K562 (cell line): ENCODE measurements at regions not wholly inside any gene's neighbourhood (a gene's known extent, or its start where the extent isn't known, plus 50 kb on each side); places are given as distances from the start of the nearest gene placed in this dataset.

Experiments
- CREB1 ChIP-seq, 2 experiments: sonication (generic) in 1 of 2; formaldehyde crosslinking in 1 of 2; IDR thresholded peaks; 2 replicates each; pipeline versions ENCODE4 v1.6.1 to v1.8.0; 2012 to 2022; ENCODE audit warnings: inconsistent platforms in 1 of 2, mild to moderate bottlenecking in 1 of 2, missing genetic modification reagents in 1 of 2, moderate library complexity in 1 of 2
- CTCF ChIP-seq, 3 experiments: IDR thresholded peaks in 2 of 3; conservative IDR thresholded peaks in 1 of 3; 2 replicates each; pipeline ENCODE4 v1.5.1; 2011 to 2012; ENCODE audit warnings: low read length in 3 of 3, mild to moderate bottlenecking in 3 of 3, control low read depth in 2 of 3, improper control_type of control experiment in 1 of 3, inconsistent platforms in 1 of 3, low read depth in 1 of 3, mixed read lengths in 1 of 3, moderate library complexity in 1 of 3; ENCODE audit not compliant: insufficient read depth in 2 of 3
- ELF2 ChIP-seq: fragments of 250-450 bp; sonication (Bioruptor Pico); IDR thresholded peaks from 2 replicates; pipeline ENCODE4 v1.5.0; 2021; ENCODE audit warnings: mild to moderate bottlenecking
- GABPB1 ChIP-seq: sonication (generic); formaldehyde crosslinking; IDR thresholded peaks from 2 replicates; pipeline ENCODE4 v1.8.0; 2022; ENCODE audit warnings: mild to moderate bottlenecking, missing genetic modification reagents
- HMGN3 ChIP-seq: IDR thresholded peaks from 2 replicates; pipeline ENCODE4 v1.6.1; 2011; ENCODE audit warnings: borderline replicate concordance, low read depth, mild to moderate bottlenecking, mixed read lengths, low read length; ENCODE audit not compliant: insufficient read length; ENCODE audit errors: extremely low read depth
- NFYB ChIP-seq: IDR thresholded peaks from 2 replicates; pipeline ENCODE4 v1.6.1; 2011; ENCODE audit warnings: mild to moderate bottlenecking, moderate library complexity; ENCODE audit not compliant: insufficient read length; ENCODE audit errors: extremely low read depth
- PTTG1 ChIP-seq: fragments of 450-650 bp; IDR thresholded peaks from 2 replicates; pipeline ENCODE4 v1.6.1; 2016; ENCODE audit warnings: low read depth, mild to moderate bottlenecking, missing genetic modification characterization, missing compliant biosample characterization
- RAD21 ChIP-seq, 2 experiments: fragments of 250-450 bp in 1 of 2; fragments of 450-650 bp in 1 of 2; sonication (Bioruptor Pico) in 1 of 2; formaldehyde crosslinking in 1 of 2; IDR thresholded peaks in 1 of 2; conservative IDR thresholded peaks in 1 of 2; 2 replicates each; pipeline versions ENCODE4 v1.4.0 to v1.8.0; 2020 to 2022; ENCODE audit warnings: mild to moderate bottlenecking in 2 of 2, moderate library complexity in 1 of 2
- RBBP5 ChIP-seq: fragments of 200-600 bp; sonication (generic); IDR thresholded peaks from 2 replicates; pipeline ENCODE4 v1.6.1; 2012; ENCODE audit warnings: borderline replicate concordance, mild to moderate bottlenecking, low read length, control low read depth, inconsistent platforms; ENCODE audit not compliant: insufficient read depth, poor library complexity, severe bottlenecking
- TCF3 ChIP-seq: sonication (generic); formaldehyde crosslinking; IDR thresholded peaks from 2 replicates; pipeline ENCODE4 v1.4.0; 2020; ENCODE audit warnings: mild to moderate bottlenecking, missing genetic modification reagents
- ZBTB12 ChIP-seq: fragments of 250-450 bp; sonication (Bioruptor Pico); IDR thresholded peaks from 2 replicates; pipeline ENCODE4 v1.4.0; 2020
- ZMIZ1 ChIP-seq, 2 experiments: fragments of 150-350 bp in 1 of 2; IDR thresholded peaks; 2 replicates each; pipeline ENCODE4 v1.6.1; 2012 to 2016; ENCODE audit warnings: low read depth in 2 of 2, low read length in 2 of 2, mild to moderate bottlenecking in 1 of 2, moderate library complexity in 1 of 2
- ZNF592 ChIP-seq: fragments of 450-650 bp; IDR thresholded peaks from 2 replicates; pipeline ENCODE4 v1.6.1; 2017; ENCODE audit warnings: antibody characterized with exemption, mild to moderate bottlenecking

GRCh38 chrX:131366407-131366806, 77.3 kb upstream of the IGSF1 start (continued):
- no peak for TF ChIP-seq ZNF592
- no peak for TF ChIP-seq RBBP5
- peak; percentile 48 to 67 for TF ChIP-seq RAD21 (CRISPR knock-in tag; conservative IDR thresholded peaks at IDR 0.05 in 1 of 2, IDR thresholded peaks at IDR 0.05 in 1 of 2)
- TF ChIP-seq CTCF (IDR thresholded peaks at IDR 0.05 in 2 of 3, conservative IDR thresholded peaks at IDR 0.05 in 1 of 3; ENCODE audit: insufficient read depth in 2 of 3, low read depth in 1 of 3, low read length in 3 of 3): peak in 1 of 3 experiments; percentile 46; a peak in 3 of 6 replicates
- TF ChIP-seq TCF3 (CRISPR knock-in tag): no peak
- no peak for TF ChIP-seq NFYB
- no peak for TF ChIP-seq ZMIZ1 (IDR thresholded peaks at IDR 0.05; ENCODE audit: low read depth in 2 of 2, low read length in 2 of 2)
- TF ChIP-seq HMGN3: no peak
- no peak for TF ChIP-seq ZBTB12 (CRISPR knock-in tag)
- no peak for TF ChIP-seq CREB1 (IDR thresholded peaks at IDR 0.05)
- no peak for TF ChIP-seq CREB1 (CRISPR knock-in tag; IDR thresholded peaks at IDR 0.05)
- no peak for TF ChIP-seq ELF2 (CRISPR knock-in tag)
- TF ChIP-seq GABPB1: no peak
- no peak for TF ChIP-seq PTTG1 (tag)
